ENCODE measurements at regions not wholly inside any gene's neighbourhood (a gene's known extent, or its start where the extent isn't known, plus 50 kb on each side); places are given as distances from the start of the nearest gene placed in this dataset.

GRCh38 chr22:49083607-49084006 lies 744.1 kb downstream of the BRD1 start:
- H3K27ac ChIP-seq (replicated peaks): no peak overlapping the region
- no peak overlapping the region for H3K4me3 ChIP-seq (replicated peaks; ENCODE audit: insufficient read depth, low read length)
- no peaks in the 10 kb centered on the region for H3K27me3 ChIP-seq (ENCODE audit: insufficient read depth, poor library complexity, severe bottlenecking)
- TF ChIP-seq SPI1 (IDR thresholded peaks at IDR 0.05; ENCODE audit: borderline replicate concordance, low read depth) (no peak), CTCF (IDR thresholded peaks at IDR 0.05; ENCODE audit: insufficient read depth, low read length) (no peak), POLR2AphosphoS5 (IDR thresholded peaks at IDR 0.05; ENCODE audit: low read depth) (no peak), GABPA (IDR thresholded peaks at IDR 0.05; ENCODE audit: low read depth) (no peak), REST (IDR thresholded peaks at IDR 0.05; ENCODE audit: insufficient replicate concordance, low read depth) (no peak)
- DNase-seq (ENCODE audit: low read depth in 1 of 2, low spot score in 1 of 2): no peak

GRCh38 chr22:49082451-49082850 lies 745.2 kb downstream of the BRD1 start:
- DNase-seq (ENCODE audit: low read depth in 1 of 2, low spot score in 1 of 2): no peak
- H3K4me3 ChIP-seq (replicated peaks; ENCODE audit: insufficient read depth, low read length): no peak overlapping the region
- H3K27me3 ChIP-seq (ENCODE audit: insufficient read depth, poor library complexity, severe bottlenecking): no peaks in the 10 kb centered on the region
- H3K27ac ChIP-seq (replicated peaks): no peak overlapping the region
- no peak for TF ChIP-seq SPI1 (IDR thresholded peaks at IDR 0.05; ENCODE audit: borderline replicate concordance, low read depth)
- no peak for TF ChIP-seq GABPA (IDR thresholded peaks at IDR 0.05; ENCODE audit: low read depth)
- no peak for TF ChIP-seq POLR2AphosphoS5 (IDR thresholded peaks at IDR 0.05; ENCODE audit: low read depth)
- TF ChIP-seq CTCF (IDR thresholded peaks at IDR 0.05; ENCODE audit: insufficient read depth, low read length): no peak
- TF ChIP-seq REST (IDR thresholded peaks at IDR 0.05; ENCODE audit: insufficient replicate concordance, low read depth): no peak

GRCh38 chr22:49081926-49082325 lies 745.7 kb downstream of the BRD1 start:
- no peak for DNase-seq (ENCODE audit: low read depth in 1 of 2, low spot score in 1 of 2)
- H3K27me3 ChIP-seq (ENCODE audit: insufficient read depth, poor library complexity, severe bottlenecking): no peaks in the 10 kb centered on the region
- no peak overlapping the region for H3K27ac ChIP-seq (replicated peaks)
- TF ChIP-seq GABPA (IDR thresholded peaks at IDR 0.05; ENCODE audit: low read depth): no peak
- no peak for TF ChIP-seq POLR2AphosphoS5 (IDR thresholded peaks at IDR 0.05; ENCODE audit: low read depth)
- TF ChIP-seq CTCF (IDR thresholded peaks at IDR 0.05; ENCODE audit: insufficient read depth, low read length): no peak
- TF ChIP-seq SPI1 (IDR thresholded peaks at IDR 0.05; ENCODE audit: borderline replicate concordance, low read depth): no peak
- TF ChIP-seq REST (IDR thresholded peaks at IDR 0.05; ENCODE audit: insufficient replicate concordance, low read depth): no peak
- H3K4me3 ChIP-seq (replicated peaks; ENCODE audit: insufficient read depth, low read length): no peak overlapping the region

All from HL-60 (cell line).